ENCODE measurements at regions not wholly inside any gene's neighbourhood (a gene's known extent, or its start where the extent isn't known, plus 50 kb on each side); places are given as distances from the start of the nearest gene placed in this dataset.

DNA sequence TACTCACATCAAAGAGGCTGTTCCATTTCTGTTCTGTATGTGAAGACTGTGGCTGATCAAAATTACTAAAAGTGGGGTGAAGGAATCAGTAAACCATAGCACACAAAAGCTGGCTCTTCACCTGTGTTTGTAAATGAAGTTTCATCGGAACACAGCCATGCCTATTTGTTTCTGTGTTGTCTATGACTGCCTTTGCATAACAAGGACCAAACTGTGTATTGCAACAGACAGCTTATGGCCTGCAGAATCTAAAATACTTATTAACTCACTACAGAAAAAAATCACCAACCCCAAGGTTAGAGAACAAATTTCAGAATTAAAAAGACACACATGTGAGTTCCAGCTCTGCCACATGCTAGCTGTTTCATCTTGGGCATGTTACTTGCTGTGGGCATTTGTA lies 163.9 kb downstream of the LYPLAL1 start:
- H3K4me3 ChIP-seq (ENCODE audit: low read depth, low read length) = no peak overlapping the region
- no peak for DNase-seq (ENCODE audit: low read depth)
- TF ChIP-seq, protein P1, sequence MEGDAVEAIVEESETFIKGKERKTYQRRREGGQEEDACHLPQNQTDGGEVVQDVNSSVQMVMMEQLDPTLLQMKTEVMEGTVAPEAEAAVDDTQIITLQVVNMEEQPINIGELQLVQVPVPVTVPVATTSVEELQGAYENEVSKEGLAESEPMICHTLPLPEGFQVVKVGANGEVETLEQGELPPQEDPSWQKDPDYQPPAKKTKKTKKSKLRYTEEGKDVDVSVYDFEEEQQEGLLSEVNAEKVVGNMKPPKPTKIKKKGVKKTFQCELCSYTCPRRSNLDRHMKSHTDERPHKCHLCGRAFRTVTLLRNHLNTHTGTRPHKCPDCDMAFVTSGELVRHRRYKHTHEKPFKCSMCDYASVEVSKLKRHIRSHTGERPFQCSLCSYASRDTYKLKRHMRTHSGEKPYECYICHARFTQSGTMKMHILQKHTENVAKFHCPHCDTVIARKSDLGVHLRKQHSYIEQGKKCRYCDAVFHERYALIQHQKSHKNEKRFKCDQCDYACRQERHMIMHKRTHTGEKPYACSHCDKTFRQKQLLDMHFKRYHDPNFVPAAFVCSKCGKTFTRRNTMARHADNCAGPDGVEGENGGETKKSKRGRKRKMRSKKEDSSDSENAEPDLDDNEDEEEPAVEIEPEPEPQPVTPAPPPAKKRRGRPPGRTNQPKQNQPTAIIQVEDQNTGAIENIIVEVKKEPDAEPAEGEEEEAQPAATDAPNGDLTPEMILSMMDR (IDR thresholded peaks at IDR 0.05; ENCODE audit: low read depth, low read length, missing control alignments) = no peak

DNA sequence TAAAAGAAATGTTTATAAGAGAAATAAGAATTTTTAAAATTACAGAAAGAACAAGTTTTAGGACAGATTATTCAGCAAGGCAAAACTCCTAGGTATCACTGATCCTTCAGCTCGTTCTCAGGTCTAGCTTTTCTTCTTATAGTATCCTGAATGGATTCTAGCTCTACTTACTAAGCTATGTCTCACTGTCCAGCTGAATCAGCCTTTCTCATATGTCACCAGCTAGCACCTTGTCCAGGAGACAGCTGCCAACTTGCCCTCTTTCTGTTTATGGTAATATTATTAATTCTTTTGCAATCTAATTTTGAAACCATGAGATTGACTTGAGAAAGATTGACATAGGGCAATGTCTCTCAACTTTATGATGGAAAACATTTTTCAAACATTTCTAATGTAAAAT lies 159.9 kb downstream of the LYPLAL1 start:
- no peak overlapping the region for H3K4me3 ChIP-seq (ENCODE audit: low read depth, low read length)
- no peak for DNase-seq (ENCODE audit: low read depth)
- TF ChIP-seq, protein P1 (IDR thresholded peaks at IDR 0.05; ENCODE audit: low read depth, low read length, missing control alignments) = no peak

DNA sequence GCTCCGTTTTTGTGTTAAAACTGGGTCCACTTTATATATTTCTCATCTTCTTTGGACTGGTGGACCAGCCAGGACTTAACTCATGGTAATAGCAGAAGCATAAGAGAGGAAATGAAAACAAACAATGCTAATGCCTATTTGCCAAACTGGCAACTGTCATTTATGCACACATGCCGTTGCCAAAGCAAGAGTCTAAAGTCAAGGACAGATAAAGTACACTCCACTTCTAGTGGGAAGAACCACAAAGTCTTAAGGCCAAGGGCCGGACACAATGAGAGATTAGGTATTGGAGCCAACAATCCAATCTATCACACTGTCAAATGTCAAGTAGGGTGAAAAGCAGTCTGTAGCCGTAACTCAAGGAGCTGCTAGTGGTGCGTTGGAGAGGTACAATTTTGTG lies 157.7 kb downstream of the LYPLAL1 start:
- H3K4me3 ChIP-seq (ENCODE audit: low read depth, low read length) = no peak overlapping the region
- no peak for DNase-seq (ENCODE audit: low read depth)
- TF ChIP-seq, protein P1 (IDR thresholded peaks at IDR 0.05; ENCODE audit: low read depth, low read length, missing control alignments) = no peak

DNA sequence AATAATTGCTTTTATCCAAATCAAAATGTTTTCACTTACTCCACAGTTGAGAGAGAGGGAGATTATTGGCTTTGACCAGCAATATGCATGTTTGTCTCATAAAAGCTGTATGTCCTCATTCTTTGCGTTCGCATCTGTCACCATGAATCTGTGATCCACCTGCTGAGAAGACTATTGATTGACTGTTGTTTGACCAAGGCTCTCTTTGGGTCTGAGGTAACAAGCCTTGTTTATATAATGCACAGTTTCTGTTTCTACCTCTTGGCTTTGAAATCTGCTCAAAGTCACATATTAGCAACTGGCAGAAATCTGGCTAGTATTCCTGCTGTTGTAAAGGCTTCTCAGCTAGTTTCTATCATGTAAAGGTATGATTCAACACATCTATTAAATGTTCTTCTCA lies 157.0 kb downstream of the LYPLAL1 start:
- no peak for DNase-seq (ENCODE audit: low read depth)
- TF ChIP-seq, protein P1 (IDR thresholded peaks at IDR 0.05; ENCODE audit: low read depth, low read length, missing control alignments) = no peak
- H3K4me3 ChIP-seq (ENCODE audit: low read depth, low read length) = no peak overlapping the region

DNA sequence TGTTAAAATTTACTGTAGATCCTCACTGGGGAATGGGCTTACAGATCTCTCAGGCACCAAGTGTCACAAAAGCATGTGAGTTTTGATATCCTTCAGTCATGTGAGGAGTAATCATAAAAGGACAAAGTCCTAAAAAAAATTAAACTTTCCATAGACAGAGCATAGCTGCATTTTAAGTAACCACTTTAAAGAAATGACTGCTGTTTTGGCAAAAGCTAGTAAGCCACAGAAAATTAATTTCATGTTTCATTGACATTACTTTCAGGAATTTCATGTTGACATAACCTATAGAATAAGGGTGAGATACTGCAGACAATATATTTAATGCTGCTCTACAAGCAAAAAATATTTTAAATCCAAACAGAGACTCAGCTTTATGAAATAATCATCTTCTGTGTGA lies 156.3 kb downstream of the LYPLAL1 start:
- no peak overlapping the region for H3K4me3 ChIP-seq (ENCODE audit: low read depth, low read length)
- DNase-seq (ENCODE audit: low read depth) = no peak
- TF ChIP-seq, protein P1 (IDR thresholded peaks at IDR 0.05; ENCODE audit: low read depth, low read length, missing control alignments) = no peak

DNA sequence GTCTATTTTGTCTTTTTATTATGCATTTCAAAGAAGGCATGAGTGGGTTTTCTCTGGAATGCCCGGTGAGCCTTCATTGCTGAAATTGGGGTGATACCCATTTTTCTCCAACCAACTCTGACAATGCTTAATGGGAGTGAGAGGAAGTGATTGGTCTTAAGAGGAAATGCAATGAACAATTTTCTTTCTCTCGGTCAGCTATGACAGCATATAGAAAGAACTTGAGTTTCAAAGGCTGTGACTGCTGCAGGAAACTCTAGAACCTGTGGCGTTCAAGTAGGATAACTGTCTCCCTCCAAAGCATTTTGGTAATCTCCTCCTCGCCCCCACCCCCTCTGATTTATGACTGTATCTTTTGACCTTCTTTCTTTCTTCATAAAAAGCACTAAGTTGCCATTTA lies 155.9 kb downstream of the LYPLAL1 start:
- H3K4me3 ChIP-seq (ENCODE audit: low read depth, low read length) = no peak overlapping the region
- DNase-seq (ENCODE audit: low read depth) = no peak
- TF ChIP-seq, protein P1 (IDR thresholded peaks at IDR 0.05; ENCODE audit: low read depth, low read length, missing control alignments) = no peak

DNA sequence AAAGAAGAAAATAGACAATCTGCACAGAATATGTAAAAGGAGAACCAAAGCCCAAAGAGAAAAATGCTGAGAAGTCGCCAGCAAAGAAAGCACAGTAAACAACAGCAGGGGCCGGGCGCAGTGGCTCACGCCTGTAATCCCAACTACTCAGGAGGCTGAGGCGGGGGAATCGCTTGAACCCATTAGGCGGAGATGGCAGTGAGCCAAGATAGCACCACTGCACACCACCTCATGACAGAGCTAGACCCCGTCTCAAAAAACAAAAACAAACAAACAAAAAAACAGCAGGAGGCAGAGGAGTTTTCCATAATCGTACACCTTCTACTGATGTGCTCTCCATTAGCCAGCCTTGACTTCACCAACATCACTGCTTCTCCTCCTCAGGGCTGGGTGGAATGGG lies 153.2 kb downstream of the LYPLAL1 start:
- DNase-seq (ENCODE audit: low read depth) = no peak
- H3K4me3 ChIP-seq (ENCODE audit: low read depth, low read length) = no peak overlapping the region
- TF ChIP-seq, protein P1 (IDR thresholded peaks at IDR 0.05; ENCODE audit: low read depth, low read length, missing control alignments) = no peak
